Hematopoietic multipotent progenitor cell treated with erythropoietin and hydrocortisone succinate and interleukin-3 and kit ligand, for 4 days (in vitro differentiated cells): ENCODE measurements at regions not wholly inside any gene's neighbourhood (a gene's known extent, or its start where the extent isn't known, plus 50 kb on each side); places are given as distances from the start of the nearest gene placed in this dataset.
A peak's percentile ranks its signal among the peaks of the same experiment; 100 is the strongest.

ENCODE experiments used
- DNase-seq: peaks from one replicate; pipeline ENCODE4 v3.0.0-alpha.2; 2015

DNA sequence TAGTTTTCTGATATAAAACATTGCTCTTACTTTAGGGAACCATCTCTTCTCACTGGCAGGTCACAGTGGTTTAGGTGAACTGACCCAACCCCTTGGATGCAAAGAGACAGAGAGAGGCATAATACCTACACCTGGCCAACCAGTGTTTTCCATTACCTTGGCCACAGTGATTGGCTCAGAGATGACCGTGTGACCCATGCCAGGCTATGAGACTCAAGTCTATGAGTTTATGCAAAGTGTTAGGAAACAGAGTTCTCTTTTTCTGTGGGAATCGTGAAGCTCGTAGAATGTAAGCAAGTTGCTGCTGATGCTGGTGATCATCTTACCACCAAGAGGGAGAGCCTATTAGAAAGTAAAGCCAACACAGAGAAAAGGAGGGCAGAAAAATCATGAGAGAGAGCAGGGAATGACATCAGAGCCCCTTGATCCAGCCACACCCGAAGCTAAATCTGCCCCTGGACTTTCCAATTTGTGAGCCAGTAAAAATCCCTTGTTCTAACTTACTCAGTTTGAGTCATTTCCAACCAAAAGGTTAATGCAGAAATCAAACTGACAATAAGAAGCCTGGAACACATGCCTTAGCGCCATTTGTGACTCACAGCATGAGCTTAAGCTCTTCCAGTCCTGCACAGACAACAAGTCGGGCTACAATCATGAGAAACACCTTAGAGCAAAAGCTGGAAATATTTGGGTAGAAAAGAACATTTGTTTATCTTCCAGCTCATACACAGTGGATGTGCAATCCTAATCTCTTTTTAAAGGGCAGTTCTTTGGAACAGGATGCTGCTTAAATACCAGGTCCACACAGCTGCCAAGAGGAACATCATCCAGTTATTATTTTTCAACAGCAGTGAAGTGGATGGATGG lies 81.3 kb upstream of the KAZN start:
- DNase-seq: no peak

- no peak for DNase-seq
These were observed 80.7 kb upstream of the KAZN start for GRCh38 chr1:14517841-14518180.

DNA sequence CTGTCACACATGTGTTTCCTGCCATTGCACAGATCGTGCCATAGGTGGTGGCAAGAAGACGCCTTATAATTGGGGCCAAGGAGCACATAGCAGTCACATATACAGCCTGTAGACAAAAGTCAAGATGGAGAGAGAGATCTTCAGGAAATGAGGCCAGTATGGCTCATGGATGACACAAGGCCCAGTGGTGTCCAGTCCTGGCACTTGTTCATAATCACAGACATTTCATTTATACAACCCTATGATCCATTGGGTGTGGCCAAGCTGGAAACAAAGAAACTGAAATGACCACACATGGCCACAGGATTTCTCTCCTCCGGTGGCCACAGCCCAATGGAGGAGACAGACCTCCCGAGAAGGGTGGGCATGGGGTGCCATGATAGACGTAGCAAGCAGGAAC lies 78.5 kb upstream of the KAZN start:
- DNase-seq: no peak

GRCh38 chr1:14520514-14521163 lies 77.8 kb upstream of the KAZN start:
- DNase-seq: no peak

DNA sequence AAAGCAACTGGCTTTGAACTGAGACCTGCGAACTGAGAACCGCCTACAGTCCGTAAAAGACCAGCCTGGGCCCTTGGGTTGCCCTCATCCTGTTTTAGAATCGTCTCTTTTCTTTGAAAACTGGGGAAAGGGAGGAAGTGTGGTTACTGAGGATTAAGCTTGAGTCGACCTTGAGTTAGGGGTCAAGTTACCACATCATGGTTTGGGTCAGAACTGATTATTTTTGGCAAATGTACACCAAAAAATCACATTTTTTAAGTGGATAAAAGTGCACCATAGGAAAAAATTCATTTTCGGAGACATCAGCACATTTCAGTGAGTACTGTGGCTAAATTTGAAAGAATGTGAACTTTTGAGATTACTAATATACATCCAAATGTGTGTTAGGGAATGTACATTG lies 76.9 kb upstream of the KAZN start:
- DNase-seq: no peak

DNA sequence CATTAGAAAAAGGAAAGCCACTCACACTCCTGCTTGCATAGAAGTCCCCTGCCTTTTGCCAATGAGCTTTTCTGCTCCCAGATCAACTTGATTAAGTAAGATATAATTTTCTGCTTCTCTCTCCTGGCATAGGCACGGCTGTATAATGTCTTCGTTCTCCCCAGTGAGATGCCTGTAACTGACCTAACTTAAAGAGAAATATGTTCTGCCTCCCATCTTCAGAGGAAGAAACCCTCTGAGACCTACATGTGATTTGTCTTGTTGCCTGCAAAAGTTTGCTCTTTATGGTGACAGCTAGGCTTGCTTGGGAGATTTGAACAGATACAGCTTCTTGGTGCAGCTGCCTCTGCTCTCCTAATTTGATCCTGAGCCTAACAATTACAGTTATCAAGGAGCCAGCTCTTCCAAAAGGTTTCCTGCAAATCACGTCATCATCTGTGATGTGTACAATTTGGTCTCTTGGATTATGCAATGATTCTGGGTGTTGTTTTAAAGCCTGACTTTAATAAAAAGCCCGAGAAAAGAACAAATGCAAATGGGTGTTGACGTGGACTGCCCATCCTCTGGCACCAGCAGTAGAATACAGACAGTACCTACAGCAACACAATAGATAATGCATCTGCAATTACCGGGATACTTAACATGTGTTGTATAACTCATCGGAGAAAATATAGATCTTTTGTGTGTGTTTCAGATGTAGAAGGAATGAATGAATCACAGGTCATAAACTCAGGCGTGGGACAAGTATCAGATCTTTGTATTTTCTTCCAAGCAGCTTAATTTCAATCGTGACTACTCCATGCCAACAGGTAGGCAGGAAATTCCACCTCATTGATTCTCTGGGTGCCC lies 76.2 kb upstream of the KAZN start:
- no peak for DNase-seq

DNA sequence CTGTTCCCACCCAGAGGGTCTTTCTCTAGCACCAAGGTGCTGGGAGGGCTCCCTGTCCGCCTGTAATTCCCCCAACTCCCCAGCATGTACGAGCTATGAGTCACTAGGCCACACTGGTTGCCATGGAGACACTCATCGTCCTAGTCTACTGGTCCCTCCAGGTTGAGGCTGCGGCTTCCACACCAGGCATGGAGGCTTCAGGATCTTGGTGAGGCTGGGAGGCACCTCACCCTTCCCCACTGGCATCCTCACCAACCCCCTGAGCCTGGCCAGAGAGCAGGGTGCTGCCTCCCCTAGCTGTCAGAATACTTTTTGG lies 75.6 kb upstream of the KAZN start:
- DNase-seq: no peak

DNA sequence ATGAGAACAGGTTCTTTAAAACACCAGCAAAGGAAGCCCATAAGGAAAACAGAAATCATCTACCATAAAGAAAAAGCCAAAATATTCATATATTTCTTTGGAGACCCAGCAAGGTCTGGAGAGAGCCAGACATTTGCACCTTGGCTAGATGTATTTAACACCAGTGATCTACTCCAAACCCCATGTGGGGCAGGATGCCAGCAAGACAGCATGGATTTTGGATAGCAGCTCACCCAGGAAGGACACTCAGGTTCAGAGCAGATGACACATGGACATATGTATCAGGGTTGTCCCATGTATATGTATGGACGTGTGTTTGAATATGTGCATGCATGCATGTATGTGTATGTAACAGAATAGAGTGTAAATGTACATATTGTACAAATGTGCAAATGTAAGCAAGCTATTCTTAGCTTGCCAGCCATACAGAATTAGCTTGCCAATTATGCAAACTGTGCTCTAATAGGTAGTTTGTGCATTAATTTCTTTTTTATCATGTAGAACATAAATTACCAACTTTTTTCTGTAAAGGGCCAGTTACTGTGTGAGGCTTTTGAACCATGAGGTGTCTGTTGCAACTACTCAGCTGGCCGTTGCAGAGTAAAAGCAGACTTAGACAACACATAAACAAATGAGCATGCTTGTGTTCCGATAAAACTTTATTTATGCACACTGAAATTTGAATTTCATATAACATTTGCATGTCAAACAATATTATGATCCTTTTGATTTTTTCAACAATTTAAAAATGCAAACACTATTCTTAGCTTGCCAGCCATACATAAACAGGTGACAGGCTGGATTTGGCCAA lies 73.5 kb upstream of the KAZN start:
- no peak for DNase-seq

DNA sequence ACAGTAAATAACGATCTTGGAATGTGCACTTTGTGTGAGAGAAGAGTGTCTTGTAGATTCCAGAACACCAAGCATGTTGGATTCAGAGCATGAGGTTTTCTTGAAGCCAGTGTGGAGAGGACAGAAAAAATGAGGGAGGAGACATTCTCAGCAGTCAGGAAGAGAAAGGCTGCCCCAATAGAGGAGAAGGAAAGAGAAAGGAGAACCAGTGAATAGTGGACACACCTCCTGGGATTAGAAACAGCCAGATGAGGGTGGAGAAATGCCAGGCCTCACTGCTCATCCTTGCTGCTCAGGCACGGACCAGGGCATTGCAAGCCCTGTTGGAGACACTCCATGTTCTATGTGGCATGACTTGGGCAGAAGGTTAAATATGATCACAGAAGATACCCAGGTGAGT lies 69.0 kb upstream of the KAZN start:
- no peak for DNase-seq

DNA sequence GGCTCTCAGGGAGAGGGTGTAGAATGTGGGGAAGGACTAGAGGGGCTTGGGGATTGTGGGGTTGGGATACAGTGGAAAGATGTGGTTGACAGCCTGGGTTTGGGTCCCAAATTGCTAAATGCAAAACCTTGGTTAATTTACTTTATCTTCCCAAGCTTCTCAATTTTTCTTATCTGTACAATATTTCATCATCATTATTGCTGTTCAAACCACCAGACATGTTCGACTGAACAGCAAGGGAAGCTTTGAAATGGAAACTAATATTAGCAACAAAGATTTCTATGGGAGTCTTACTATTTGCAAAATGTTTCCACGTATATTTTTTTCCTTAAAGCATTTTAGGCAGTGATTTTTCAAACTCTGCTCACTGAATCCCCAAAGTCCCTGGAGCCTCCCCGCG lies 67.0 kb upstream of the KAZN start:
- DNase-seq: no peak

DNA sequence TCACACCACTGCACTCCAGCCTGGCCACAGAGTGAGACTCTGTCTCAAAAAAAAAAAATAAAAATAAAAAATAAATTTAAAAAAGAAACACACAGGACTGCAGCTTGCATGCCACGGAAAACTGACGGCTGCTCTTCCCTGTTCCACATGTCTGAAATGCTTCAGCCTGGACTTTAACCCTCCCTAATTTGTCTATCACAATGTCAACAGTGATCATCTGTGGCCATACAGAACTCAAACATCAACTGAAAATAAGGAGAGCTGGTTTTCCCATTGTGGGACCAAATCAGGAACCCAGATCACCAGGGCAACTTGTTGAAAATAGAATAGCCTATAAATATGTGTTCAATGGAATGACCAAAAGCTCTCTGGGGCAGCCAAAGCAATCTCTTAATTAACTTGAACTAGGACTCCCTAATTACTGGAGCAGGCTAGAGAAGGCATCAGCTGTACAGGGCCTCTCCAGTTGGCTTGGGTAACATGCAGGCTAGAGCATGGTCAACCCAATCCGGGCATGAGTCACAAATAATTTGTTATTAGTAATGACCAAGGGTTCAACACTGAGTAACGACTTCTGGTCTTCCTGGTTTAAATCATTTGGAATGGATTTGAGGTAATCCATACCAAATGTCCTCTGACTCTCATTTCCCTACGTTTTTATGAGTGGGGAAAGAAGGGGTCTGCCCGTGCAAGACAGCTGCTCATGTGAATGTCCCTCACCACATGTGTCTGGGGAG lies 62.7 kb upstream of the KAZN start:
- no peak for DNase-seq

DNA sequence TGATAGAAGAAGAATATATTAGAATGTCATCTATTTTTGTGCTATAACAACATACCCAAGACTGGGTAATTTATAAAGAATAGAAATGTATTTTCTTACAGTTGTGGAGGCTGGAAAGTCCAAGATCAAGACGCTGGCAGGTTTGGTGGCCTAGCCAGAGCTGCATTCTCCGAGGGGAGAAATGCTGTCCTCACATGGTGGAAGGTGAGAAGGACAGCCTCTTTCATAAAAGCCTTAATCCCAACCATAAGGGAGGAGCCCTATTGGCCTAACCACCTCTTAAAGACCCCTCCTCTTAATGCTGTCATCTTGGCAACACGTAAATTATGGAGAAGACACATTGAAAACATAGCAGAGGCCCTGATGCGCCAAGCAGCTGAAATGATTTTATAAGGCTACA lies 60.1 kb upstream of the KAZN start:
- no peak for DNase-seq

DNA sequence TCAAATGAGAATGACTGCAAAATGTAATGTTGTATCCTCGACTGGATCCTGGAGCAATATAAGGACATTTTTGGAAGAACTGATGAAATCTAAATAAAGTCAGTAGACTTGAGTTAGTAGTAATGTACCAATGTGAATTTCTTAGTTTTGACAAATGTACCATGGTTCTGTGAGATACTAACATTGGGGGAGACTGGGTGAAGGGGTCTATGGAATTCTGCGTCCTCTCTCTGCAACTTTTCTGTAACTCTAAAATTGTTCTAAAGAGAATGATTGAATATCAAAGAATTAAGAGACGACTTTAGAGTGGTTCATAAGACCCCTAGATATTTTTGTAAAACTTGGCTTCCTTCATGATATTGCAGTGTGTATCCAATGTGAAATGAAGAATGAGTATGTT lies 59.2 kb upstream of the KAZN start:
- no peak for DNase-seq

DNA sequence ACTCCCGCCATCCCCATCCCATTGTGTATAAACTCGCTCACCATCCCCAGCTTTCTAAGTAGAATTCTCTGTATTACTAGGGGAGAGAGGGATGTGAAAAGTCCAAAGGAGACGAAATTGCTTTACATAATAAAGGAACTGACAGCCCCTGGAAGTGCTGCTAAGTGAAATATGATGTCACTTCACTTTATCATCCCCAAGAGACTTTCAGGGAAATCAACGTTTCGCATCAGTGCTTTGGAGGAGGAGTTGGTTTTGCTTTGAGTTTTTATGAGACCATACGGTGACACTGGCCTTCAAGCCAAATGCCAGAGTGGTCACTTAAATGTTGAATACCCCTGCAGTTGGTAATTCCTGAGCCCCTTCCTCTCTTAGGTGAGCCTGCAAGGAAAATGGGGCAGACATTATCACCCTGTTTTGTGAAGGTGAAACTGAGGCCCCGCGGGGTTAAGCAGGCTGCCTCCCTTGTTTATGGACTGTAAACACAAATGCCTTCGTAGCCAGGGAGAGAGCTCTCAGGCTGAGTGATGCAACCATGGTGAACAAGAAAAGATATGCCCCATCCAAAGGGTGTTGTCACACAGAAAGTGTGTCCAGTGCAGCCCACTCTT lies 58.4 kb upstream of the KAZN start:
- DNase-seq: no peak

DNA sequence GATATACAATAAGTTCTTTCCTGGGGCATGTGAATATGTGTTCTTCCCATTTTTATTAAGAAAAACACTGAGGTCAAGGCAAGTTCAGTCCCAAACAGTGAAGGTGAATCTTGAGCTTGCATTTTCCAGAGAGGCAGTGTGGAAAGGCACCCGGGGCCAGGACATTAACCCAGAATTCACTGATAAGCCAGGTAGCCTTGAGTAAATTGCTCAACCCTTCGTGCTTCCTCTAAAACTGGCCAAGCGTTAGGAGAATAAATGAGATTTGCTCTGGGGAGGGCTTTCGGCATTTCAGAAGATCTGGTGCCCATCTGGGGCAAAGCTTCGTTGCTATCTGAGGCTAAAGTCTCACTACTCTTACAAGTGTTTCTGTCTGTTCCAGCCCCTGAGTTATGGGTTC lies 57.1 kb upstream of the KAZN start:
- DNase-seq: no peak

DNA sequence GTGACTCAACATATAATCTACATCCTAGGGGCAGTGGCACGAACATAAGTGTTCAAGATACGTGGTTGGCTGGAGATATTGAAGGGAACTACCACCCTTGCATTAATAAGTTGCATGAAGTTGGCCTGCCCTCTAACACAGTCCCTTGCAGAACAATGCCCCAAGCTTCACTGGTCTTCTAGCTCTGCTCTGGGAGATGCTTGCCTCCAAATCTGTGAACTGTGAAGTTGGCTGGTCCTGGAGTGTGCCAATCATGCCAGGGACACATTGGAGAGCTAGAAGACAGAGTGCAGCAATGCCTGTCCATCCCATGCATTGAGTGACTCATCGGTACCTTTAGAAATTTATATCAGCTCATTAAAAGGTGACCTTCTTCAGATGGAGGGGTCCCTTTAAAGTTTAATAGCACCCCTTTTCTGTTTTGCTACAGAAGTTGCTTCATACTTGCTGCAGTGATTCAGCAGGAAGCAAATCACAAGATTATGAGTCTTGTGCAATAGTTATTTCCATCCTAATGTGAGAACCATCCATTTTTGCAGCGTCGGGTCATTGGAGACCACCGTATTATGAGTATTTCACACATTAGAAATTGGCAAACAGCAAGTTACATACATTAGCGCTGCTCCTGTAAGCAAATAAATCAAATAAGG lies 55.2 kb upstream of the KAZN start:
- peak; percentile 5 for DNase-seq

DNA sequence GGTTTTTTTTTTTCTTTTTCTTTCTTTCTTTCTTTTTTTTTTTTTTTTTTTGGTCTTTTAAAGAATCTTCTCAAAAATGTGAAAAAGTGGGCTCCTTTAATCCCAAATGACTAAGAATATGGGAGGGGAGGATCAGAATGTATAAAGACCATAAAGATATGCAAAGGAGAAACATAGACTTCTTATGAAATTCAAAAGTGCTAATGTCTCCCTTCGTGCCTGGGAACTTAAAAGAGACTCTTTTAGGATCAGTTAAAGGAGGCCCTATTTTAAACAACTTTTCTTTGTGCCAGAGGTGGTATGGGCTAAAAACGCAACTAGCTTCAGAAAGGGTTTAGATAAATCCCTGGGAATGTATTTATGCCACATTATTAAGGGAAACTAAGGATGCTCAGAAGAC lies 54.2 kb upstream of the KAZN start:
- no peak for DNase-seq

- DNase-seq: no peak
These were observed 53.0 kb upstream of the KAZN start for GRCh38 chr1:14545422-14546025.

- no peak for DNase-seq
These were observed 52.1 kb upstream of the KAZN start for GRCh38 chr1:14546416-14546815.
